HG02571 (cell line): ENCODE measurements at regions not wholly inside any gene's neighbourhood (a gene's known extent, or its start where the extent isn't known, plus 50 kb on each side); places are given as distances from the start of the nearest gene placed in this dataset.

Experiments
- ATAC-seq: cut with Tn5 transposase; IDR thresholded peaks from one replicate; pipeline ENCODE4 v1.9.1; 2021; ENCODE audit warnings: mild to moderate bottlenecking, moderate library complexity; ENCODE audit not compliant: unreplicated experiment

DNA sequence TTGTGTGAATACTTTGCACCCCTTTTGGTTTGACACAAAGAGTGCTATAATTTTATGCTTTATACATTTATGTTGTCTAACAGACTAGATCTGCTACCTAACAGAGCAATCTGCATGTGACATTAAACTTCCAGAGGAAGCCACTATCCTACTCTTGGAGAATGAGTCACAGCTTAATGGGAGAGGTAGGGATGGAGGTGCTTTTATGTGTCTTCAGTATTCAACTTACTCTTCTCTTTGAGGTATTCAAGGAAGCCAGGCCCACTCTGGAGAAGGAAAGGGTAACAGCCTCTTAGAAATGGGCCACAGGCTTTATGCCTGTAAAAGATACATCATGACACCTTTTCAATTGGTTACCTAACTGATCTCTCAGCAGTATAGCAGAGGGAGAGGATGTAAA lies 85.8 kb upstream of the NEUROD1 start:
- no peak for ATAC-seq

DNA sequence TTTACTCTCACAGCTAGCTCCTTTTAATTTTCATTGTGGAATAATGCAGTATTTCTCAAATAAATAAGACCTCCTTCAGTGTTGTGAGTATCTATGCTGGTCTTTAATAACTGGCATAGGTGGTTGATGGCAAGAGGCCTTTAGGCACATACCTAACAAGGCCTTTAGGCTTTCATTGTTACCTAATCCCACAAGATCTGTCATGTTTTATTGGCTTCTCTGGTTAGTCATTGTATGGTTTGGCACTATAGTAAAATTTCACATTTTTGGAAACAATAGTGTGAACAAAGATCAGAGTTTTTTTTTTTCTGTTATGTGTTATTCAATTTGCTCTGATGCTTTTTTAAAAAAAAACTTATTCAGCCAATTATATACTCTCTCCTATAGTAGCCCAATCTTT lies 89.8 kb upstream of the NEUROD1 start:
- ATAC-seq, result no peak

GRCh38 chr2:181771356-181771755 lies 91.0 kb upstream of the NEUROD1 start:
- ATAC-seq, result no peak

GRCh38 chr2:181772334-181772733 lies 92.0 kb upstream of the NEUROD1 start:
- ATAC-seq, result no peak

- ATAC-seq, result no peak
These were observed 92.5 kb upstream of the NEUROD1 start for GRCh38 chr2:181772777-181773176.

DNA sequence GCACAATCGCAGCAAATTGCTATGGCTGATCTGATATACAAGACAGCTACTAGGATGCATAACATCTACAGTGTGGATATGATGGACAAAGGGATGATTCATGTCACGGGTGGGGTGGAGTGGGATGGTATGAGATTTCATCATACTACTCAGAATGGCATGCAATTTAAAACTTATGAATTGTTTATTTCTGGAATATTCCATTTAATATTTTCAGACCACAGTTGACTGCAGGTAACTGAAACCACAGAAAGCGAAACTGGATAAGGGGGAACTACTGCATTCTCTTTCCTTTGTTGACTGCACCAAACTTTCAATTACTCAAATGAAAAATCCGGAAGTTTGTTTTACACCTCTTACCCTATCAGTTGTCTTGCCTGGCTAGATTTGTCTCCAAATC lies 94.4 kb upstream of the NEUROD1 start:
- no peak for ATAC-seq

DNA sequence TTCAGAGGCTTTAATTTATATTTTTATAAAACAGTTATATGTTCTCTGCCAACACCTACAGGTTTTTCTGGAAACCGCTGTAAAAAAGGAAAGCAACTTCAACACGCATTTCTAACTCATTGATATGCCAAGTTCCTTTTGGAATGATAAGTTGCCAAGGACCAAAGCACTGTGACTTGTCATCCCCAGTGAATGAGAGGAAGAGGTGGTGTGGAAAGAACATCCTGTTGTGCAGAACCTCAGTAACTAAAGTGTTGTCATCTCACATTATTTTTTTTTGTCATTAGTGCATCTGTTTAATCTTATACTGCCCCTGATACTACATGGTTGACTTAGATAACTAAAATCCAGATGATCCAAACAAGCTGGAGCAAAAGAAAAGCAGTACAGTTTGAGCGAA lies 96.0 kb upstream of the NEUROD1 start:
- ATAC-seq, result no peak

- no peak for ATAC-seq
These were observed 97.4 kb upstream of the NEUROD1 start for GRCh38 chr2:181777734-181778133.

- no peak for ATAC-seq
These were observed 98.4 kb upstream of the NEUROD1 start for GRCh38 chr2:181778621-181779201.

DNA sequence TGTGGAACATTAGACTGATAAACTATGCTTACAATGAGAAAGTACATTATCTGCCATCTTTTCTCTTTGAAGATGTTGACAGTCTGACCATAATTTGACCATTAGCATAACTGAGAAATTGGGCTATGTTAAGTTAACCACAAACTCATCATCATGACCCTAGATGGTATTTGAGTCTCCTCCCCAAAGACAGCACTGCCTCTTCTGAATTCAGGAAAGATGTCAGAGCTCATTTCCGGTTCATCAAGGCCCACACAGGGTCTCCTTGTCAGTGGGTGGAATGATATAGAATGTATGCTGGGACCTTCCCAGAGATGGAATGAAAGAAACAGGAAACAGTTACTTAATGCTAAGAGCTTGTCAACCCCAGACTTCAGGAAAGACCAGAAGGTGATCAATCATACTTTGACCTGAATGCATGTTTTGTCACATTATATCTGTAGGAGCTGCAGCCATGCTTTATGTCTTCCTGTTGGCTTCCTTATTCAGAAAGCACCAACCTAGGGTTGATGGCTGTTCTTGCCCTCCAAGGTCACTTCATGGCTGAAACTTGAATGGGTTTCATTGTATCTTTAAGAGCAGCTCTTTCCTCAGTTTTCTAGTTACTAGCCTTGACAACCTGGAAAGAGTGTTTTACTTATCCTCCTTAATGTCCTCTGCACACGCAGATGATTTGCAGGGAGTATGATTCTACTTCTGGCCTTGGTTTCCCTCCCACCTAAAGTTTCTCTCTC lies 99.1 kb upstream of the NEUROD1 start:
- ATAC-seq, result no peak

DNA sequence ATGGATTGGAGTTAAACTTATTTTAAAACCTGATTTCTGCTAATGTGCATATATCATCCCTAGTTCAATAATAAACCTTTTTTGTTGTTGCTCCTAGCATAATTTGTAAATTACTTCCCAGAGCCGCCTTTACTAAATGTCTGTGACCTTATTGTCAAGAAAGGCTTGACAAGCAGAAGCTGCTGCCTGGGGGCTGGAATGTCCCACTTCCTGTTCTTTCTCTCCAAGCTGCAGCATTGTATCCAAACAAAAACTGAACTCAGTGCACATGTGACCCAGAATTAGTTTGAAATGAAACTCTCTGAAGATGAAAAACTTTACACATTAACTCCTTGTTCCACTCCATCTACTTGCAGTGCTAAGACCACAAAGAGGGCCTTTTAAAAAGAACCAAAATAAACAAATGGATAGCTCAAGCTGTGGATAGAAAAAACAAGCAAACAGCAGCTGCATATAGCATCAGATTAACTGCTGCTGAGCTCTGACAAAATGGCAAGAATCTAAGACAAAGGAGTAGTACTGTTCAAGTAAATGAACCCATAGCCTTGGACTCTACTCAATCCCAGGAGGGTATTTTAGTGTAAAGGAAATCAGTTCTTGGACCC lies 99.8 kb upstream of the NEUROD1 start:
- ATAC-seq, result no peak

GRCh38 chr2:181780657-181781056 lies 100.3 kb upstream of the NEUROD1 start:
- ATAC-seq, result no peak

DNA sequence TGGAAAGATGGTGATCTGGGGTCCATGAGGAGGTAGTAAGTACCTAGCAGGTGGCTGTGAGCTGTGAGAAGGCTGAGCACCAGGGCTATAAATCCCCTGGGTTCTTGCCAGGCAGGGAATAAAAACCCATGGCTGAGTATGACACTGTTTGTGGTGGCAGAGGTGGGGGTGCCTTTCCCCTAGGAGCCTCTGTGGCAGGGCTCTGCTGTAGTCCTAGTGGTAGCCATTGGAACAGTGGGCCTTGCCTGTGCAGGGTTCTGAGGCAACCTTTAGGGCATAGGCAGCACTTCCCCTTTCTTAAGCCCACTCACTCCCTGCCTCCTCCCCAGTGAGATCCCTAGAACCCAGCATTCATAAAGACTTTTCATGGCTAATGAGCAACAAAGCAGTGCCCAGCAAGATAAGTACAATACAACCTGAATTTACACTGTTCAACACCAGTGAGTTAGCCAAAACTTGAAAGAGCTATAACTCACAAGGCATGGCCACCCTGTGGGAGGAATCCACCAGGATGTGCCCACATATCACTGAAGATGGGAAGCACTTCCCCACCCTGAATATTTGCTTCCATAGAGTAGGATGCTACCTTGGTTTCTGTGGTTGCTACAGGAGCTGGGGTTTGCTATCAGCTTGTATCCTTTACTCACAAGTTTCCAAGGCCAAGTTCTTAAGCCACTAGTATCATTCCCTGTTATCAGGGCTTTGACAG lies 100.9 kb upstream of the NEUROD1 start:
- no peak for ATAC-seq

DNA sequence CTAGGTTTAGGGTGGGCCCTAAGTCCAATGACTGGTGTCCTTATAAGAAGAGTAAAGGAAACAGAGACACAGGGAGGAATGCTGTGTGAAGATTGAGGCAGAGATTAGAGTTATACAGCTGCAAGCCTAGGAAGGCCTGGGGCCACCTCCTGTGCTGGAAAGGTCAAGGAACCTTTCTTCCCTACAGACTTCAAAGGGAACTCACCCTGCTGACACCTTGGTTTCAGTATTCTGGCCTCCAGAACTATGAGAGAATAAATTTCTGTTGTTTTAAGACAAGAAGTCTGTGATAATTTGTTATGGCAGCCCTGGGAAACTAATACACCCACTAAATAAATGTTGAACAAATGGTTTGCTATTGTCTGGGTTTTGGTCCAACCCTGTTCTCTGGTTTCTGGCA lies 102.3 kb upstream of the NEUROD1 start:
- ATAC-seq, result no peak

GRCh38 chr2:181784556-181784955 lies 104.2 kb upstream of the NEUROD1 start:
- no peak for ATAC-seq

GRCh38 chr2:181785691-181786344 lies 105.5 kb upstream of the NEUROD1 start:
- ATAC-seq, result no peak

DNA sequence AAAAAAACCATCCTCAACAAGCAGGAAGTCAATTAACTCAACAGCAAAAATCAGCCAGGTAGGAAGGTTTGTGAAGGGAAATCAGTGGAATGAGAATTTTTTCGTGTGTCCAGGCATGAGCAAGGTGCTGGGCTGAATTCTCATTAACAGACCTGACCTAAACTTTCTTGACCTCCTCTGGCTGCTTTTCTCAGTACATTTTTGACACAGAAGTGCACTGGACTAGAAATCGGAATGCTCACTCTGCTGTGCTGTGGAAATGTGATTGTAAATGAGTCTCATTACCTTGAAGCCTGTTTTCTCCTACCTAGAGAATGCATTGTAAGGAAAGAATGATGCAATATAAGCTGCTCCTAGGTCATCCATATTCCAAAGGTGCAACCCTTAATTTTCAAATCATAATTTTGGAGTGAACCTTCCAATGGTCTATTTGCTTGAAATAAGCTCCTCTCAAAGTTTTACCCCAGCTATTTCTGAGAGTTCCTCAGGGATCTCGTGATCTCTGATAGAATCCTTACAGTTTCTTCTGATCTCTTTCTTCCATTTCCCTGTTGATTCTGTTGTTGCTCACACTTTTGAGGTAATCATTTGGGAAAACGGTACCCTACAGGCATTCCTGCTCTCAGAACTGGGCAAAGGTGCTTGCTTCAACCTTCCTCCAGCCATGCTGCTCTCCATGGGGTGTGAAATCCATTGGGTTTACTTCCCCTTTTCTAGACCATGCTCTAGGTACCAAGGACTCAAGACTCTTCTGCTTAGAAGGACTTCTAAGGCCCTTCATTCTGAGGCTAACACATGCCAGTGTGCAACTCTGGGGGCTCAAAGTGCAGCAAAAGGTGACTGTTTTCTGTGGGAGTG lies 104.9 kb upstream of the ITPRID2 start:
- ATAC-seq, result no peak

DNA sequence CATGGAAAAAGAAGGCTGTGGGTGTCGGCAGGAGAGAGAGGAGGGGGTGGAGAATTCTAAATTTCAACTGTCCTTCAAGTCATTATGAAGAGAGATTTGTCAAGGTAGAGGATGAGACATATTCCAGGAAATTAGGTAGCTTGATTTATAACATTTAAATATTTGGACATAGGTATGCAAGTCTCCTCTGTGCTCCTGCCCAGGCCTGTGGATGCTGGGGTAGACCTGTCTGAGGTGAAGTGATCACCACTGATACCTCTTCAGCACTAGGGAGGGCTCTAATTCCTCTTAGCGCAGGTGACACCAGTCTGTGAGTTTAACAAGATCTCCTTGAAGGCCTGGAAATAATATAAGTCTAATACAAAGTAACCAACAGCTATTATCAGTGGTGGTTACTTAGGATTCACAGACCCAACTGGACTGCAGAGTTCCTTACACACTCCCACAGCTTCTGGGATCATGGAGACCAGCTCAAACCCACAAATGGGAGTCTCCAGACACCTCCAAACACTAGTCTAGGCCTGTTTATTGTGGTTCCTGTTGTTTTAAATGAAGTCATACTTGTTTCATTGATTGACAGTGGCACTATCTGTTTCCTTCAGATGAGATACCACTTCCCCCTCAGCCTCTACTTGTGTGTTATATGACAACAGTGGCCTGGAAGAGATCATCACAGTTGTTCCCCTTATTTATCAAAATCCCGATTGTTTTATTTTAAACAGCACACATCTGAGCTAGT lies 104.1 kb upstream of the ITPRID2 start:
- no peak for ATAC-seq

DNA sequence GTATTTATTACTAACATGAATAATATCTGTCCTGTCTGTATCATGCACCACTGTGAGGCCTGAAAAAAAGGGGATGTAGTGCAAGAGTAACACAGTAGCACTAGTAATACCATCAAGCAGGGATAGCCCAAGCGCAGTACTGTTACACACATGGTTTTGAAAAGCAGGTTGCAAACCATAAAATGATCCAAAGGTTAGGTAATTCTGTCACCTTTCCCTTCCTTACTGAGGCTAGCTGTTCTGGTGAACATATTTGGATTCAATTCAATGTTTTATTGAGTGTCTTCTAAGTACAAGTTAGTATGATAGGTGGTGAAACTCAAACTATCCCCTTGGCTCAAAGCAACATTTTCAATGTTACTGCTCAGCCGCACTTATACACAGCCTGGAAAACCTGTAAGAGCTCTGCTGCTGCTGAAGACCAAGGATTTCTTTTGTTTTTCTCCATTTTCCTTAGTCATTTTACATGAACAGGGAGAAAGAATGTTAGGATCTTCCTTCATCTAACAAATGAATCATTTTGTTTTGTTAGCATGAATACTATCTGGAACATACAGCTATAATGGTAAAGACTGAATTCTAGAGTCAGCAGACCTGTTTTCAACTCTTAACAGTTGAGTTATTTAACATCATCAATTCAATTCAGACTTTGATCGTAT lies 102.5 kb upstream of the ITPRID2 start:
- ATAC-seq, result no peak
